Sigmoid colon (tissue), 6 donors: ENCODE measurements at regions not wholly inside any gene's neighbourhood (a gene's known extent, or its start where the extent isn't known, plus 50 kb on each side); places are given as distances from the start of the nearest gene placed in this dataset.
A peak's percentile ranks its signal among the peaks of the same experiment; 100 is the strongest.

Experiments
- DNase-seq: peaks from one replicate; pipeline ENCODE4 v3.0.0-alpha.2; 2019
- H3K27ac ChIP-seq, 4 donors: fragments of 200-600 bp; sonication (generic); one replicate each; pipeline ENCODE4 v1.5.1; 2016 to 2019; ENCODE audit warnings: mild to moderate bottlenecking in 1 of 4
- H3K27me3 ChIP-seq, 3 donors: fragments of 200-600 bp; sonication (generic); one replicate each; pipeline ENCODE4 v1.5.1; 2019; ENCODE audit warnings: mild to moderate bottlenecking in 1 of 3
- H3K36me3 ChIP-seq, 4 donors: fragments of 200-600 bp; sonication (generic); one replicate each; pipeline ENCODE4 v1.5.1; 2016 to 2019
- H3K4me1 ChIP-seq, 4 donors: fragments of 200-600 bp; sonication (generic); one replicate each; pipeline ENCODE4 v1.5.1; 2017 to 2019
- H3K4me3 ChIP-seq, 4 donors: fragments of 200-600 bp; sonication (generic); one replicate each; pipeline ENCODE4 v1.5.1; 2017 to 2019; ENCODE audit warnings: mild to moderate bottlenecking in 2 of 4, moderate library complexity in 1 of 4
- H3K9me3 ChIP-seq, 4 donors: fragments of 200-600 bp in 3 of 4; sonication (generic) in 3 of 4; one replicate each; pipeline versions ENCODE4 v1.5.1 to v1.6.1; 2013 to 2019
- EP300 ChIP-seq, 4 donors: sonication (generic); formaldehyde crosslinking; IDR thresholded peaks; one replicate each; pipeline ENCODE4 v1.6.1; 2017; ENCODE audit warnings: antibody characterized with exemption in 4 of 4
- POLR2A ChIP-seq, 2 donors: fragments of 450-650 bp; IDR thresholded peaks; one replicate each; pipeline ENCODE4 v1.6.1; 2016; ENCODE audit warnings: antibody characterized with exemption in 2 of 2, mild to moderate bottlenecking in 2 of 2, moderate library complexity in 2 of 2
- POLR2AphosphoS5 ChIP-seq, 4 donors: sonication (generic); formaldehyde crosslinking; IDR thresholded peaks; one replicate each; pipeline ENCODE4 v1.6.1; 2017; ENCODE audit warnings: antibody characterized with exemption in 4 of 4
- WGBS, 2 donors: extraction: QIAGEN DNeasy Blood & Tissue Kit; methylation state at CpG; one replicate each; pipeline ENCODE4 v1.1.7; 2013; 5-methylcytosine and 5-hydroxymethylcytosine counted together
- intact Hi-C: fragments of 100-400 bp; cut with DNase I; formaldehyde crosslinking; loops from one replicate; pipeline ENCODE4 v1.15.1; 2023
- TF ChIP-seq, protein P1 (sequence below), 4 experiments: fragments of 450-650 bp in 3 of 4; fragments of 200-600 bp in 1 of 4; IDR thresholded peaks; one replicate each; pipeline ENCODE4 v1.5.1; 2016 to 2019; ENCODE audit warnings: antibody characterized with exemption in 4 of 4, mild to moderate bottlenecking in 3 of 4, moderate library complexity in 2 of 4
- donor health status: healthy with polysubstance abuse.
- donor health status: healthy.

DNA sequence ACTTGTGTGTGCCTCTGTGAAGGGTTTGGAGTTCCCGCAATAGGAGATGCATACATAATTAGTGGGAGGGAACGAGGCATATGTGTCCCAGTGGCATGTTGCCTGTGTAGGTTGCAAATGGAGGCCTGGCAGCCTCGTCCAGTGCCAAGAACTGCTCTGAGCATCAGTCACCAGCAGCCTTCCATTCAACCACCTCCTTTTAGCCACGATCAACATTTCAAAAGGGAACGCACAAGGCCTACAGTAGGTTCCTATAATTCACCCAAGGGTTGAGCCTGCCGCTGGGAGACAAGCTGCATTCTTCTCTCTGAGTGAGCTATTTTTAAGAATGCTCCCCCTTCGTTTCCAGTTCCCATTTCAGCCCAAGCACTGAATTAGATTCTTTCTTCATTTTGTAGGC, 78.8 kb upstream of the CTNNB1 start:
- no peak for DNase-seq
- intact Hi-C loops = no loop called here
- peak overlapping the region in 3 of 4 donors; percentile 36 to 39 (median 38) for H3K27ac ChIP-seq
- H3K9me3 ChIP-seq = no peaks in the 10 kb centered on the region
- TF ChIP-seq POLR2AphosphoS5 (IDR thresholded peaks at IDR 0.05) (no peak), POLR2A (IDR thresholded peaks at IDR 0.05) (no peak), EP300 (IDR thresholded peaks at IDR 0.05) (no peak)
- TF ChIP-seq, protein P1, sequence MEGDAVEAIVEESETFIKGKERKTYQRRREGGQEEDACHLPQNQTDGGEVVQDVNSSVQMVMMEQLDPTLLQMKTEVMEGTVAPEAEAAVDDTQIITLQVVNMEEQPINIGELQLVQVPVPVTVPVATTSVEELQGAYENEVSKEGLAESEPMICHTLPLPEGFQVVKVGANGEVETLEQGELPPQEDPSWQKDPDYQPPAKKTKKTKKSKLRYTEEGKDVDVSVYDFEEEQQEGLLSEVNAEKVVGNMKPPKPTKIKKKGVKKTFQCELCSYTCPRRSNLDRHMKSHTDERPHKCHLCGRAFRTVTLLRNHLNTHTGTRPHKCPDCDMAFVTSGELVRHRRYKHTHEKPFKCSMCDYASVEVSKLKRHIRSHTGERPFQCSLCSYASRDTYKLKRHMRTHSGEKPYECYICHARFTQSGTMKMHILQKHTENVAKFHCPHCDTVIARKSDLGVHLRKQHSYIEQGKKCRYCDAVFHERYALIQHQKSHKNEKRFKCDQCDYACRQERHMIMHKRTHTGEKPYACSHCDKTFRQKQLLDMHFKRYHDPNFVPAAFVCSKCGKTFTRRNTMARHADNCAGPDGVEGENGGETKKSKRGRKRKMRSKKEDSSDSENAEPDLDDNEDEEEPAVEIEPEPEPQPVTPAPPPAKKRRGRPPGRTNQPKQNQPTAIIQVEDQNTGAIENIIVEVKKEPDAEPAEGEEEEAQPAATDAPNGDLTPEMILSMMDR (IDR thresholded peaks at IDR 0.05) = no peak
- peaks cover 0 to 13% (median 0%) of the 10 kb centered on the region in 4 donors for H3K4me1 ChIP-seq
- no peaks in the 10 kb centered on the region for H3K36me3 ChIP-seq
- 65 to 92% methylated on average over 7 of the region's 7 CpGs for WGBS, 2 donors
- no peak overlapping the region for H3K4me3 ChIP-seq
- H3K27me3 ChIP-seq = no peaks in the 10 kb centered on the region

DNA sequence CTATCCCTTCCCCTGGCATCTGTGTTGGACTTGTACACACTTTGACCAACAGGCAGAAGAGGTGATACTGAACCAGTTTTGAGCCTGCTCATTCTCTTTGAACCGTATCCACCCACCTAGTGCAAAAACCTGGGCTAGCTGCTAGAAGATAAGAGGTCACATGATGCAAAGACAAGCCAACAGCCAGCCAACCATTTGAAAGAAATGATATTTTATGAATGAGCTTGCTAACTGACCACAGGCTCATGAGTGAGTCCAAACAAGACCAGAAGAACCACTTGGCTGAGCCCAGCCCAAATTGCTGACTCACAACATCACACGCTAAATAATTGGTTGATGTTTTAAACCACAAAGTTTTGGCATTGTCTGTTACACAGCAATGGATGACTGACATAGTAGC, 74.0 kb upstream of the CTNNB1 start:
- no peak overlapping the region for H3K27ac ChIP-seq
- intact Hi-C loops = no loop called here
- no peak for DNase-seq
- peaks cover 0 to 7% (median 0%) of the 10 kb centered on the region in 4 donors for H3K4me1 ChIP-seq
- H3K36me3 ChIP-seq = no peaks in the 10 kb centered on the region
- no peak overlapping the region for H3K4me3 ChIP-seq
- H3K9me3 ChIP-seq = peaks cover 0 to 8% (median 6%) of the 10 kb centered on the region in 4 donors
- WGBS, 2 donors = 92 to 95% methylated on average over 2 of the region's 2 CpGs
- H3K27me3 ChIP-seq = no peaks in the 10 kb centered on the region
- TF ChIP-seq POLR2A (IDR thresholded peaks at IDR 0.05) (no peak), EP300 (IDR thresholded peaks at IDR 0.05) (no peak), POLR2AphosphoS5 (IDR thresholded peaks at IDR 0.05) (no peak)
- TF ChIP-seq, protein P1 (IDR thresholded peaks at IDR 0.05) = no peak

DNA sequence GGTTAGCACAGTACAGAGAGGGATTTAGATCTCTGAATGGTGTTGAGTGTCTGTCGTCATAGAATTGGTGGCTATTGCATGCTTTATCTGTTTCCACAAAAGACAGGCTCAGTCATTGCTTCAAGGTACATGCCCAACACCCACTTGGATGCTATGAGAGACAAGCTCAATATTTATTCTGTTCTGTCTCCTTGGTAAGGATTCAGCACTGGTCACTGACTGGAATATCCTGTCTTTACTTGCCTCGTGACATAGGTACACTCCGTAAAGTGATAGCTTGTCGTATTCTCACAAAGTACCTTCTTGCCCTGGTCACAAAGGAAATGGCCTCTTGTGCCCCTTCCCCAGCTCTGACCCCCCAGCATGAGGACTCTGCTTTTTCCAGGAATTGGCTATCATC, 72.8 kb upstream of the CTNNB1 start:
- peaks cover 0 to 8% (median 6%) of the 10 kb centered on the region in 4 donors for H3K9me3 ChIP-seq
- 94 to 96% methylated on average over 4 of the region's 4 CpGs for WGBS, 2 donors
- TF ChIP-seq EP300 (IDR thresholded peaks at IDR 0.05) (no peak), POLR2AphosphoS5 (IDR thresholded peaks at IDR 0.05) (no peak), POLR2A (IDR thresholded peaks at IDR 0.05) (no peak)
- TF ChIP-seq, protein P1 (IDR thresholded peaks at IDR 0.05) = no peak
- H3K4me3 ChIP-seq = no peak overlapping the region
- H3K36me3 ChIP-seq = no peaks in the 10 kb centered on the region
- no peak for DNase-seq
- H3K4me1 ChIP-seq = no peaks in the 10 kb centered on the region
- intact Hi-C loops = no loop called here
- no peaks in the 10 kb centered on the region for H3K27me3 ChIP-seq
- H3K27ac ChIP-seq = no peak overlapping the region

DNA sequence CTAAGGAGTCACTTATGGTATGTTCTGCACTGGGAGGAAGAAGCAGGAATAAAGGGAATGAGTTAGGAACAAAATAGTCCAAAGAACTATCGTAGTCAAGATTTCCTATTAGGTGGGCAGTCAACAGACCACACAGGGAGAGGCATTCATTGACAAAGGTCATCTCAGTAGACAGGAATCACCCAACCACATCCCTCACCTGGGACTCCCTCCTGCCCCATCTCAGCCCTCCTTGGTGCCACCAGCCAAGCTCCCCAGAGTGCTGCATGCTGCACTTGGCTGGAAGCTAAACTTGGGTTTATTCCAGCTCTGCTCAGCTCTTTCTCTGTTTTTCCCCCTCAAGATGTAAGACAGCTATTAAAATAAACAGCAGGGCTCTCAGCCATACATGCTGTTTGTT, 72.3 kb upstream of the CTNNB1 start:
- 93 to 98% methylated on average over 1 of the region's 1 CpG for WGBS, 2 donors
- TF ChIP-seq POLR2A (IDR thresholded peaks at IDR 0.05) (no peak), EP300 (IDR thresholded peaks at IDR 0.05) (no peak), POLR2AphosphoS5 (IDR thresholded peaks at IDR 0.05) (no peak)
- TF ChIP-seq, protein P1 (IDR thresholded peaks at IDR 0.05) = no peak
- intact Hi-C loops = no loop called here
- Histone ChIP-seq H3K27me3 (no peaks in the 10 kb centered on the region), H3K9me3 (peaks cover 0 to 8% (median 6%) of the 10 kb centered on the region in 4 donors), H3K4me3 (no peak overlapping the region), H3K27ac (no peak overlapping the region), H3K4me1 (no peaks in the 10 kb centered on the region), H3K36me3 (no peaks in the 10 kb centered on the region)
- no peak for DNase-seq

DNA sequence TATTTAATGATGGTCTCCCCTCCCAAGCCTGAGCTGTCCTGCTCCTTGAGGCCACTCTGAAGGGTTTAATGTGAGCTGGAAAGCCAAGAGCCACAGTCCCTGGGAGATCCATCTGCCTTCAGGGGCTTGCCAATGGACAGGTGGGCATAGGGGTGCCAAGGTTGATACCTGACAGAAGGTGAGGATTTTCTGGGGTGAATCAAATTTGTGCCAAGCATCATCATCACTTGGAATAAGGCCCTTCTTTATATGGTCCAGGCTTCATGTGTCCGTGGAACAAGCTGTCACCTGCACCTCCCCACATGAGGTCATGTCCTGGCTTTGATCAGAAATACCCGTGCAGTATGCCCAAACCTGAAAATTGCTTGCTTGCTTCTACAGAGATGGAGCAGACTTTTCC, 71.9 kb upstream of the CTNNB1 start:
- Histone ChIP-seq H3K27ac (no peak overlapping the region), H3K4me1 (no peaks in the 10 kb centered on the region), H3K27me3 (no peaks in the 10 kb centered on the region), H3K4me3 (no peak overlapping the region), H3K36me3 (no peaks in the 10 kb centered on the region), H3K9me3 (peaks cover 0 to 8% (median 6%) of the 10 kb centered on the region in 4 donors)
- 92 to 93% methylated on average over 2 of the region's 2 CpGs for WGBS, 2 donors
- DNase-seq = no peak
- intact Hi-C loops = no loop called here
- TF ChIP-seq, protein P1 (IDR thresholded peaks at IDR 0.05) = no peak
- TF ChIP-seq POLR2A (IDR thresholded peaks at IDR 0.05) = no peak
- no peak for TF ChIP-seq EP300 (IDR thresholded peaks at IDR 0.05)
- TF ChIP-seq POLR2AphosphoS5 (IDR thresholded peaks at IDR 0.05) = no peak
